IMR-90 (cell line): ENCODE measurements at regions not wholly inside any gene's neighbourhood (a gene's known extent, or its start where the extent isn't known, plus 50 kb on each side); places are given as distances from the start of the nearest gene placed in this dataset.
"Not testable (repeated sequence)": the region's sequence is repeated elsewhere in the genome, so short reads cannot be mapped to it uniquely, and the experiment has no call there.

Experiments used
- ATAC-seq: fragments of 200-7000 bp; cut with Tn5 transposase; 2 replicates; pipeline ENCODE4 v1.9.1; 2020; ENCODE audit warnings: low read depth, mild to moderate bottlenecking, moderate library complexity
- BruUV-seq: library from RNA; stranded (reverse); fragments of 400-500 nt; replicated peaks from 2 replicates; lab custom pipeline; 2021; lab: Mats Ljungman, UMichigan
- CTCF ChIA-PET: fragments of 300-600 bp; formaldehyde crosslinking; extraction: SDS; loops from one replicate; lab custom pipeline; 2021; ENCODE audit warnings: antibody characterized with exemption; lab: Yijun Ruan, JAX
- POLR2A ChIA-PET: fragments of 300-600 bp; sonication (Branson Sonifier 250); formaldehyde crosslinking; loops from one replicate; lab custom pipeline; 2022; ENCODE audit warnings: antibody characterized with exemption; ENCODE audit not compliant: unreplicated experiment; lab: Charles Lee
- DNase-seq: peaks from one replicate; pipeline ENCODE4 v3.0.0; 2013
- H2AFZ ChIP-seq: replicated peaks from 2 replicates; pipeline ENCODE3; 2013; ENCODE audit warnings: low read length, mild to moderate bottlenecking; ENCODE audit not compliant: poor library complexity
- H2AK5ac ChIP-seq: 2 replicates; pipeline ENCODE4 v1.6.1; 2013; ENCODE audit warnings: low read depth, low read length, inconsistent platforms
- H2AK9ac ChIP-seq: replicated peaks from 2 replicates; pipeline ENCODE3; 2013; ENCODE audit warnings: mild to moderate bottlenecking, low read depth, low read length, moderate library complexity; ENCODE audit not compliant: poor library complexity
- H2BK120ac ChIP-seq: 2 replicates; pipeline ENCODE4 v1.6.1; 2013; ENCODE audit warnings: low read depth, low read length, inconsistent platforms
- H2BK15ac ChIP-seq: 3 replicates; pipeline ENCODE4 v1.6.1; 2013; ENCODE audit warnings: low read depth, low read length, inconsistent platforms
- H2BK20ac ChIP-seq: 2 replicates; pipeline ENCODE4 v1.6.1; 2013; ENCODE audit warnings: low read depth, mild to moderate bottlenecking, inconsistent platforms, low read length, moderate library complexity
- H2BK5ac ChIP-seq: 2 replicates; pipeline ENCODE4 v1.6.1; 2013; ENCODE audit warnings: mild to moderate bottlenecking, low read depth, low read length, inconsistent platforms; ENCODE audit not compliant: poor library complexity, severe bottlenecking
- H3K14ac ChIP-seq: replicated peaks from 2 replicates; pipeline ENCODE4 v1.6.1; 2013; ENCODE audit warnings: low read depth, low read length, inconsistent platforms
- H3K18ac ChIP-seq: 2 replicates; pipeline ENCODE4 v1.6.1; 2013; ENCODE audit warnings: low read depth, low read length, control low read depth
- H3K23ac ChIP-seq: 2 replicates; pipeline ENCODE4 v1.6.1; 2013; ENCODE audit warnings: low read depth, low read length, inconsistent platforms
- H3K27ac ChIP-seq: 2 replicates; pipeline ENCODE4 v1.5.1; 2013; ENCODE audit warnings: mild to moderate bottlenecking, control low read depth, low read length; ENCODE audit not compliant: insufficient read depth
- H3K27me3 ChIP-seq: 2 replicates; pipeline ENCODE4 v1.6.1; 2013; ENCODE audit warnings: low read length; ENCODE audit not compliant: control insufficient read depth, insufficient read depth
- H3K36me3 ChIP-seq: 2 replicates; pipeline ENCODE4 v1.6.1; 2013; ENCODE audit warnings: low read length, mixed read lengths; ENCODE audit not compliant: control insufficient read depth, insufficient read depth
- H3K4ac ChIP-seq: 2 replicates; pipeline ENCODE4 v1.6.1; 2013; ENCODE audit warnings: low read depth, low read length, inconsistent platforms
- H3K4me1 ChIP-seq: 2 replicates; pipeline ENCODE4 v1.6.1; 2013; ENCODE audit warnings: low read length, mixed read lengths; ENCODE audit not compliant: control insufficient read depth, insufficient read depth
- H3K4me2 ChIP-seq: 2 replicates; pipeline ENCODE4 v1.6.1; 2013; ENCODE audit warnings: low read depth, mild to moderate bottlenecking, control low read depth, low read length, moderate library complexity
- H3K4me3 ChIP-seq: 2 replicates; pipeline ENCODE4 v1.5.1; 2013; ENCODE audit warnings: low read depth, mild to moderate bottlenecking, control low read depth, low read length, moderate library complexity; ENCODE audit not compliant: insufficient read depth
- H3K56ac ChIP-seq: 2 replicates; pipeline ENCODE4 v1.6.1; 2013; ENCODE audit warnings: low read length, inconsistent platforms; ENCODE audit not compliant: insufficient read depth; ENCODE audit errors: extremely low read depth
- H3K79me1 ChIP-seq, 2 experiments: 2 replicates each; pipeline ENCODE4 v1.6.1; 2013; ENCODE audit warnings: low read length in 2 of 2, inconsistent platforms in 1 of 2, low read depth in 1 of 2
- H3K9ac ChIP-seq: 2 replicates; pipeline ENCODE4 v1.6.1; 2013; ENCODE audit warnings: low read depth, low read length, control low read depth
- H3K9me1 ChIP-seq: 2 replicates; pipeline ENCODE4 v1.6.1; 2013; ENCODE audit warnings: low read length, inconsistent platforms; ENCODE audit not compliant: insufficient read depth
- H3K9me3 ChIP-seq: 2 replicates; pipeline ENCODE4 v1.6.1; 2013; ENCODE audit warnings: low read length; ENCODE audit not compliant: control insufficient read depth, insufficient read depth
- H4K20me1 ChIP-seq: 2 replicates; pipeline ENCODE4 v1.6.1; 2013; ENCODE audit warnings: low read length, inconsistent platforms; ENCODE audit not compliant: insufficient read depth
- H4K5ac ChIP-seq: 2 replicates; pipeline ENCODE4 v1.6.1; 2013; ENCODE audit warnings: mild to moderate bottlenecking, low read depth, low read length, control low read depth
- H4K8ac ChIP-seq, 2 experiments: 2 replicates each; pipeline ENCODE4 v1.6.1; 2013; ENCODE audit warnings: low read depth in 2 of 2, low read length in 2 of 2, control low read depth in 1 of 2, inconsistent platforms in 1 of 2
- H4K91ac ChIP-seq: 2 replicates; pipeline ENCODE4 v1.6.1; 2013; ENCODE audit warnings: low read depth, low read length, inconsistent platforms; ENCODE audit not compliant: insufficient read depth
- MAFK ChIP-seq: IDR thresholded peaks from 2 replicates; pipeline ENCODE4 v1.6.1; 2012; ENCODE audit warnings: low read depth, low read length, improper control_type of control experiment
- WGBS, 2 experiments: methylation state at CpG; one replicate each; pipeline versions ENCODE4 v1.1.5 to v1.1.7; 2013; ENCODE audit warnings: missing lambda C conversion rate in 2 of 2; ENCODE audit not compliant: insufficient read length in 1 of 2; ENCODE audit errors: extremely low coverage in 2 of 2; 5-methylcytosine and 5-hydroxymethylcytosine counted together
- dilution Hi-C: fragments of 300-500 bp; cut with HindIII; formaldehyde crosslinking; loops from one replicate; pipeline ENCODE4 v1.14.3; 2018; ENCODE audit warnings: low sequenced_read_pairs; ENCODE audit not compliant: unreplicated experiment
- in situ Hi-C: fragments of 300-500 bp; cut with MboI; formaldehyde crosslinking; loops from 3 replicates; pipeline ENCODE4 v1.14.3; 2019; ENCODE audit warnings: low sequenced_read_pairs, inconsistent platforms, mixed read lengths
- intact Hi-C: fragments of 100-400 bp; cut with micrococcal nuclease; formaldehyde crosslinking; loops from 2 replicates; pipeline ENCODE4 v1.10.0; 2022

- H2BK15ac ChIP-seq, H4K20me1 ChIP-seq, dilution Hi-C loops, H3K9me1 ChIP-seq, H4K91ac ChIP-seq, H3K56ac ChIP-seq, H3K36me3 ChIP-seq, H3K27me3 ChIP-seq, H2BK120ac ChIP-seq, H2BK20ac ChIP-seq, H3K23ac ChIP-seq, H3K4me1 ChIP-seq, H3K27ac ChIP-seq, in situ Hi-C loops, H4K8ac ChIP-seq, H2AK9ac ChIP-seq, H3K4ac ChIP-seq, H2BK5ac ChIP-seq, H3K14ac ChIP-seq, H3K18ac ChIP-seq, H3K9ac ChIP-seq, H3K9me3 ChIP-seq, CTCF ChIA-PET, H3K79me1 ChIP-seq, BruUV-seq, H3K4me3 ChIP-seq, H3K4me2 ChIP-seq, intact Hi-C loops, H2AK5ac ChIP-seq, POLR2A ChIA-PET, ATAC-seq, H2AFZ ChIP-seq, DNase-seq, H4K5ac ChIP-seq: not testable (repeated sequence)
- 27% methylated on average over 4 of the region's 5 CpGs; no CpG with 5 or more reads in 1 of the 2 experiments for WGBS, 2 experiments
- peak; percentile 32 for TF ChIP-seq MAFK
These were observed 522.4 kb upstream of the LINC00305 start for GRCh38 chr18:64671293-64671692.
